ENCODE measurements at regions not wholly inside any gene's neighbourhood (a gene's known extent, or its start where the extent isn't known, plus 50 kb on each side); places are given as distances from the start of the nearest gene placed in this dataset.

DNA sequence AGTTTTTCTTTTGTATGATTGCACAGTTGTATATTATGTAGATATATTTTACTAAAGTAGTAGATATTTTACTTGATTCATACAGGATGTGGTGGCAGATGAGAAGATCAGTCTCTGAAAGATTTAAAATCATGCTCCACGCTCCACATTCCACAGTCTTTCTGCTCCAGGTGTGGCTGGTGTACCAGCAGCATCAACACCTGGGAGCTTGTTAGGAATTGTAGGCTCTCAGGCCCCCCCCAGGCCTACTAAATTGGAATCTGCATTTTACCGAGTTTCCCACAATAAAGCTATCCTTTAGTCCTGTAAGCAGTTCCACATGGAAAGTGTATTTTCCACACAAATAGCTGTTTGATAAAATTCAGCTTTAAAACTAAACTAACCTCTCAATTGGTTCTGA is 537.4 kb downstream of the BCKDHB start:
- no peak for DNase-seq (ENCODE audit: extremely low spot score, unreplicated experiment)
- Mint-ChIP-seq H3K4me3 (ENCODE audit: unreplicated experiment) (no peak overlapping the region), H3K9me3 (ENCODE audit: unreplicated experiment) (peaks cover 10% of the 10 kb centered on the region), H3K4me1 (ENCODE audit: unreplicated experiment) (peaks cover 3% of the 10 kb centered on the region), H3K36me3 (ENCODE audit: unreplicated experiment) (no peaks in the 10 kb centered on the region), H3K27ac (ENCODE audit: unreplicated experiment) (no peak overlapping the region), H3K27me3 (ENCODE audit: unreplicated experiment) (peaks cover 3% of the 10 kb centered on the region)
- no peak for TF ChIP-seq CTCF (IDR thresholded peaks at IDR 0.05)

DNA sequence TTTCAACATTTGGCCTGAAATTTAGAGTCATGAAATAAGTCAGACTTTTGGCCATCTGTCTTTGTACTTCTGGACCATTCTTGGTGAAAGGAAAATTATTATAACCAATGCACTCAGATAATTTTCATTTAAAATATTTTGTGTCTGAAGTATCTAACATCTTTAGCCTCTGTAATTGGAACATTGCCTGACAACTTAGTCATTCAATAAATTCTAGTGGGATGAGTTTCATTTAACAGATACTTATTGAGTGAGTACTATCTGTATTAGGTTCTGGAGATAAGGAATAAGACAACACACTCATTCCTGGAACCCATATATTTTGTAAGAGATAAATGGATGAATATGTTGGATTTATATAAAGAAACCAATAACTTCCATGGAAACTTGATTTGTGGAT is 536.0 kb downstream of the BCKDHB start:
- Mint-ChIP-seq H3K36me3 (ENCODE audit: unreplicated experiment) (no peaks in the 10 kb centered on the region), H3K27me3 (ENCODE audit: unreplicated experiment) (peaks cover 3% of the 10 kb centered on the region), H3K4me3 (ENCODE audit: unreplicated experiment) (no peak overlapping the region), H3K4me1 (ENCODE audit: unreplicated experiment) (peaks cover 8% of the 10 kb centered on the region), H3K27ac (ENCODE audit: unreplicated experiment) (no peak overlapping the region), H3K9me3 (ENCODE audit: unreplicated experiment) (peaks cover 10% of the 10 kb centered on the region)
- TF ChIP-seq CTCF (IDR thresholded peaks at IDR 0.05), result no peak
- no peak for DNase-seq (ENCODE audit: extremely low spot score, unreplicated experiment)

DNA sequence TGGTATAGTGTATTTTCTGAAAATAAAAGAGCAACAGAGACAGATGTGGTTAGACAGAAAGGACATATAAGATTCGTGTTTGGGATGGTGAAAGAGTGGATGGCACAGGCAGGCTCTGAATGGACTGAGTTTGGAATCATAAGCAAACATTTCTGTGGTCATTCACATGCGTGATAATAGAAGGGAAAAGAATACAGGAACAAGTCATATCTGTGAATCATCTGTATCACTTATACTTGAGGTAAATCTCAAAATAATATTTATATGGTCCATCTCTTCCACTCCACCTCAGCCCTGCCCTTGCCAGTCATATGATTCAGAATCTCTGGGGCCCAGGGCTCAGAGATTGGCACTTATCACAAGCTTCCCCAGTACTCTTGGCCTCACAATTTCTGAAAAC is 535.1 kb downstream of the BCKDHB start:
- no peak for TF ChIP-seq CTCF (IDR thresholded peaks at IDR 0.05)
- Mint-ChIP-seq H3K27ac (ENCODE audit: unreplicated experiment) (no peak overlapping the region), H3K27me3 (ENCODE audit: unreplicated experiment) (peaks cover 3% of the 10 kb centered on the region), H3K4me3 (ENCODE audit: unreplicated experiment) (no peak overlapping the region), H3K9me3 (ENCODE audit: unreplicated experiment) (peaks cover 10% of the 10 kb centered on the region), H3K4me1 (ENCODE audit: unreplicated experiment) (peaks cover 8% of the 10 kb centered on the region), H3K36me3 (ENCODE audit: unreplicated experiment) (no peaks in the 10 kb centered on the region)
- no peak for DNase-seq (ENCODE audit: extremely low spot score, unreplicated experiment)

GRCh38 chr6:80640176-80640575 is 533.7 kb downstream of the BCKDHB start:
- Mint-ChIP-seq H3K4me1 (ENCODE audit: unreplicated experiment) (peaks cover 8% of the 10 kb centered on the region), H3K27ac (ENCODE audit: unreplicated experiment) (no peak overlapping the region), H3K27me3 (ENCODE audit: unreplicated experiment) (no peaks in the 10 kb centered on the region), H3K36me3 (ENCODE audit: unreplicated experiment) (no peaks in the 10 kb centered on the region), H3K4me3 (ENCODE audit: unreplicated experiment) (no peak overlapping the region), H3K9me3 (ENCODE audit: unreplicated experiment) (peaks cover 2% of the 10 kb centered on the region)
- DNase-seq (ENCODE audit: extremely low spot score, unreplicated experiment), result no peak
- no peak for TF ChIP-seq CTCF (IDR thresholded peaks at IDR 0.05)

DNA sequence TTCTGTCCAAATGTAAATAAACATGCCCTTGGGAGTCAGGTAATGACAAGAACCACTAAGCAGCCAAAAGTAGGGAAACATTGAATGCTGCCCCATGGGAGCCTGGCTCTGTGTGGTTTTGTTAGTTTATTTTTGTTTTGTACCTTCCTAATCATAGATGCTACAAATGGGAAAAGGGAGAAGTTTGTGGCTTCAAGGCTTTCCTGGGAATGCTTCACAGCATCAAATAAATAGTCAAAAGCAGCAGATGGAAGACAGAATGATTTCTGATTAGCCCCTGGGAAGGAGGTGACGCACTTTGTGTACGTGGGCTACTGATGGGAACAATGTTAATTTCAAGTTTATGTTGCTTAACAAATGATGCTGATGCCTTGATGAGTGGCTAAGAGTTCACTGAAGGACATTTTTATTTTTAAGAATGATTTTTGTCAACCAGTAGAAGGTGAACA is 532.7 kb downstream of the BCKDHB start:
- Mint-ChIP-seq H3K9me3 (ENCODE audit: unreplicated experiment) (no peaks in the 10 kb centered on the region), H3K4me3 (ENCODE audit: unreplicated experiment) (no peak overlapping the region), H3K27me3 (ENCODE audit: unreplicated experiment) (no peaks in the 10 kb centered on the region), H3K4me1 (ENCODE audit: unreplicated experiment) (peaks cover 8% of the 10 kb centered on the region), H3K27ac (ENCODE audit: unreplicated experiment) (peak overlapping the region; percentile 14), H3K36me3 (ENCODE audit: unreplicated experiment) (no peaks in the 10 kb centered on the region)
- no peak for TF ChIP-seq CTCF (IDR thresholded peaks at IDR 0.05)
- no peak for DNase-seq (ENCODE audit: extremely low spot score, unreplicated experiment)

Data from osteocyte (in vitro differentiated cells).